RWPE1 (cell line): ENCODE measurements at regions not wholly inside any gene's neighbourhood (a gene's known extent, or its start where the extent isn't known, plus 50 kb on each side); places are given as distances from the start of the nearest gene placed in this dataset.
"Not testable (repeated sequence)": the region's sequence is repeated elsewhere in the genome, so short reads cannot be mapped to it uniquely, and the experiment has no call there.

Source experiments
- CTCF ChIA-PET: fragments of 350-600 bp; sonication (Branson Sonifier 250); formaldehyde crosslinking; extraction: SDS; loops from one replicate; lab custom pipeline; 2021; lab: Yijun Ruan, JAX
- POLR2A ChIA-PET: fragments of 400-600 bp; formaldehyde crosslinking; extraction: SDS; loops from one replicate; lab custom pipeline; 2020; ENCODE audit warnings: antibody characterized with exemption; ENCODE audit not compliant: low non-redundant PET; lab: Yijun Ruan, JAX
- DNase-seq: peaks from one replicate; pipeline ENCODE4 v3.0.0; 2012; ENCODE audit warnings: low spot score
- H3K27ac ChIP-seq: fragments of 450-650 bp; 2 replicates; pipeline ENCODE4 v1.5.1; 2017
- TF ChIP-seq, protein P1 (sequence below): fragments of 450-650 bp; conservative IDR thresholded peaks from 2 replicates; pipeline ENCODE4 v1.5.1; 2017; ENCODE audit warnings: low read depth, mild to moderate bottlenecking

DNA sequence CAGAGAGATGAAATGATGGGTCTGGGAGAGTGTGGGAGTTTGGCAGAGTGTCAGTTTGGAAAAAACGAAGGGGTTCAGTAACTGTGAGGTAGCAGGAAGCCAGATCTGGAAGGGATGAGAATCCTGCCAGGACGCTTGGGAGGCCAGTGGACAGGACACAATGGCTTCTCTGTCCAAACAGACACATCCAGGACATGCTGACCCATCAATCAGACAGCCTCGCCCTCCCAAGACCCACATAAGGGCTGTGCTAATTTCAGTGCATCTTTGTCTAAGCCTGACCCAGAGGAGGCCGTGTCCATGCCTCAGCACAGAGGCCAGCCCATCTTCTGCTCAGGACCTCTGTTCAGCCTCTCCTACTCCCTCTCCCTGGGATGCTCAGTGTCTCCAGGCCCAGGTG, 576.5 kb upstream of the B3GAT1 start:
- DNase-seq, result no peak
- ChIA-PET CTCF (no interaction called here), POLR2A (no interaction called here)
- TF ChIP-seq, protein P1, sequence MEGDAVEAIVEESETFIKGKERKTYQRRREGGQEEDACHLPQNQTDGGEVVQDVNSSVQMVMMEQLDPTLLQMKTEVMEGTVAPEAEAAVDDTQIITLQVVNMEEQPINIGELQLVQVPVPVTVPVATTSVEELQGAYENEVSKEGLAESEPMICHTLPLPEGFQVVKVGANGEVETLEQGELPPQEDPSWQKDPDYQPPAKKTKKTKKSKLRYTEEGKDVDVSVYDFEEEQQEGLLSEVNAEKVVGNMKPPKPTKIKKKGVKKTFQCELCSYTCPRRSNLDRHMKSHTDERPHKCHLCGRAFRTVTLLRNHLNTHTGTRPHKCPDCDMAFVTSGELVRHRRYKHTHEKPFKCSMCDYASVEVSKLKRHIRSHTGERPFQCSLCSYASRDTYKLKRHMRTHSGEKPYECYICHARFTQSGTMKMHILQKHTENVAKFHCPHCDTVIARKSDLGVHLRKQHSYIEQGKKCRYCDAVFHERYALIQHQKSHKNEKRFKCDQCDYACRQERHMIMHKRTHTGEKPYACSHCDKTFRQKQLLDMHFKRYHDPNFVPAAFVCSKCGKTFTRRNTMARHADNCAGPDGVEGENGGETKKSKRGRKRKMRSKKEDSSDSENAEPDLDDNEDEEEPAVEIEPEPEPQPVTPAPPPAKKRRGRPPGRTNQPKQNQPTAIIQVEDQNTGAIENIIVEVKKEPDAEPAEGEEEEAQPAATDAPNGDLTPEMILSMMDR, result no peak
- H3K27ac ChIP-seq, result no peak overlapping the region

DNA sequence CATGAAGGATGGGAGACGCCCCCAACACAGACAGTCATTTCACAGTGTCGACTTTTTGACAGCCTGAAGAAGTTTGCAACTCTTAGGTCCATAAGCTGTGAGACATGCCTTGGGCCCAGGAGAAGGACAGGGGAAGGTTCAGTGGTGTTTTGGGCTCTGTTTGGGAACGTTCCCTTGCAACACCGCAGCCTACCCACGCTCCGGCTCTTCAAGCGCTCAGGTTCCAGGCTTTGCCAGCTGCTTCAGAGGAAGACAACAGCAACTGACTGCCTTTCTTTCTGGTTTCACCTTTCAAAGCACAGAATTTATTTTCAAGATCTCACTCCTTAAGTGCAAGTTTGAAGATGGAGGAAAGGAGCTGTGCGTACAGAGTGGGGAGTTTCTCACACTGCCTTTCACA, 575.8 kb upstream of the B3GAT1 start:
- ChIA-PET POLR2A (no interaction called here), CTCF (no interaction called here)
- no peak overlapping the region for H3K27ac ChIP-seq
- TF ChIP-seq, protein P1, result no peak
- DNase-seq, result no peak

DNA sequence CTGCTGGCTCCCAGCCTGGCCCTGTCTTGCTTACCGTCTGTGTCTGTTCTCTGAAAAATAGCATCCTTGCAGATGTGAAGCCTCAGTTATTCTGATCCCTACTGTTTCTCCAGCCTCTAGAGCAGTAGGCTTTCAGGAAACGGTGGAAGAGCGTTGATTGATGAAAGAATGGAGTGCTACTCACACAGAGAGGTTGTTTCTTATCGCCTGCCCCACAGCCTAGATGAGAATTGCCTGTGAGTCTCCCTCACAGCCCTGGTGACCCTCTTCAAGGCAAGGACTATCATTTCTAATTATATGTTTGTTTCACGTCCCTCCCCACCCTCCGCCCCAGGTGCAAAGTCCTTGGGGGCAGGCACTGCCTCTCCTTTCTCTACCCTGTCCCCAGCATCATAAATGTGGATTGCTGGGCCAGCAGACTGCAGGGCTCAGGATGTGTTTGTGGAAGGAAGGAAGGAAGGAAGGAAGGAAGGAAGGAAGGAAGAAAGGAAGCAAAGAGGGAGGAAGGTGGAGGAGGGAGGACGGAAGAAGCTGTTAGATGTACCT, 575.3 kb upstream of the B3GAT1 start:
- TF ChIP-seq, protein P1, result no peak
- ChIA-PET POLR2A (no interaction called here), CTCF (no interaction called here)
- no peak overlapping the region for H3K27ac ChIP-seq
- DNase-seq, result no peak

DNA sequence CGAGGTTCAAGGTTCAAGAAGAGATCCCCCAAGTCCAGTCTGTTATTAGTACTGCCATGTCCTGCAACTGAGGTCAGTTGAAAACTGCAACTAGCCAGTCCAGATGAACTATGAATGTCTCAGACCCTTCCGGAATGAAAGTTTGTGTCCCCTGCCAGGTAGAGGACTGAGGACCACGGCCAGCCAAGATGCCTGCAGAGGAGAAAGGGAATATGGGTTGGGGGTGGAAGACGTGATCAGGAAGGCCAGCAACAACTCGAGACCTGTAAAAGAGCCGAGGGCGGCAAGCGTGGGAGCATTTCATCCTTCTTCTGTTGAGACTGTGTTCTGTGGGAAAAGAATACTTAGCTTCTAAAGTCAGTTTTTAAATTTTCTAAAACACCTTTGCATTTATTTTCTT, 572.4 kb upstream of the B3GAT1 start:
- H3K27ac ChIP-seq, result no peak overlapping the region
- TF ChIP-seq, protein P1, result no peak
- DNase-seq, result no peak
- CTCF ChIA-PET, result interaction anchor here (0.8 kb wide), 1 partner anchor 11 kb away, joined by 3 read pairs; no protein-coding TSS in a partner anchor
- POLR2A ChIA-PET, result no interaction called here

DNA sequence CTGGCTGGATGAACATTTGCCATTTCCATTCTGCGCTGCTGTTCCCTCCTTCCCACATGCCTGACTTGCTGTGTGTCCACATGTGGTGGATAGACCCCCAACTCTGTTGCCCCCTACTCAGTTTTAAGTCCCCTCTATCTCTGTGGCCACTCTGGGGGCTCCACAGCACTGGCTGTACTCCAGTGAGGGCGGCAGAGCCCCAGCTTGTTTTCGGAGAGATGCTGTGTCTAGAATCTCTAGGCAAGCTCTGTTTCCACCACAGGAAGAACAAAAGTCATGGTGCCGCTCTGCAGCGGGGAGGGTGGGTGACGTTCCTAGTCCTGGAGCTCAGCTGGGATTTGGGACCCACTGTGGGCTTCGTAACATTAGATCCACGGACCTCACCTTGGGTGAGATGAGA, 570.4 kb upstream of the B3GAT1 start:
- CTCF ChIA-PET, DNase-seq, POLR2A ChIA-PET, H3K27ac ChIP-seq: not testable (repeated sequence)

DNA sequence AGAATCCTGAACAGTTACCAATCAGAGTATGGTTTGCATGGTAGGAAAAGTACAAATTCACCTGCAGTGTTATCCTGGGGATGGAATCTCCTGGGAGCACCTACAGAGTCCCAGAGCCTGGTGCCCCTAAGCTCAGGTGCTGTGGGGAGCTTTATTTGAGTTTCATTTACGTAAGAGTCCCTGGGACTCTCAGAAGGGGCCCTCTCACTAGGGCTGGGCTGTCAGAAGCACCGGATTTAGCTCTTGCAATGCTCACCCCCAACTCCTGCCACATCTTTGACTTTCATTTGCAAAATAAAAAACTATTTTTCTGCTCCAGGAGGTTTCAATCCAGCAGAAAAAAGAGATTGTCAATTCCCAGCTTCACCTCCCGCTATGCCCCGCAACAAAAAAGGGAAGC, 569.8 kb upstream of the B3GAT1 start:
- H3K27ac ChIP-seq, result no peak overlapping the region
- CTCF ChIA-PET, result interaction anchor here (0.5 kb wide), 1 partner anchor 97 kb away, joined by 4 read pairs; no protein-coding TSS in a partner anchor
- TF ChIP-seq, protein P1, result no peak
- POLR2A ChIA-PET, result no interaction called here
- no peak for DNase-seq

DNA sequence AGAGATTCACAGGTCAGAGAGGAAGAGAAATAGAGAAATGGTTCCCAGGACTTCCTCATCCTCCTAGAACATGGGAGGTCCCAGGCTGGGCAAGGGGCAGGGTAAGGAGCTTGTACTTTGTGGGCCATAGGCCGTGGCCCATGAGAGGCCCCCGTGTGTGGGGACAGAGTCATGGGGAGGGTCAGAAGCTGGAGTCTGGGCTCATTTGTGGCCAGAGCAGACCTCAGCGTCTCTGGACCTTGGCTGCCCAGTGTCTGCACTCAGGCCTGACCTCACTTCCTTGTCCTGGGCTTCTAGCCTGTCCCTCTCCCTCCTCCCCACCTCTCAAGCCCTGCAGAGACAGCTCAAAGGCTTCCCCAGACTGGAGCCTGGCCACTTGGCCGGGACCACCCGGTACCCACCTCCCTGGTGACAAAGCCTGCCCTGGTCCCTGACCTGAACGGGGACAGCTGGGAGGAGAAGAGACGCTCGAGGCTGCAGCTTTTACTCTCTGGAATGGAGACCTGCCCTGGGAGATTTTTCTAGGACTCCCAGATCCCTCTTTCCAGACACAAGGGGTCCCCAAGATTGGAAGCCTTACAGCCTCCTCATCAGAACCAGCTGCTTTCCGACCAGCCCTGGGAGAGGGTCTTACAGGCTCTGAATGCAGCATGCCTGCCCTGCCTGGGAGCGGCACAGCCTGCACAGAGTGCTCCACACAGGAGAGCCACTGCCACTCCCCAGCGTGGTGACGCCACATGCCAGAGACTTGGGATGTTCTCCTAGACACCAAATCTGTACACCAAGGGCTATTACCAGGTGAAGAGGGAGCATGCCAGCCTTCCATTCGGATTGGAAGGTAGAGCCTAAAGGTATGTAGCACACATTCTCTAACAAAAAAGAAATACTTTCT, 569.0 kb upstream of the B3GAT1 start:
- CTCF ChIA-PET, result interaction anchor here (0.5 kb wide), 1 partner anchor 97 kb away, joined by 4 read pairs; no protein-coding TSS in a partner anchor

DNA sequence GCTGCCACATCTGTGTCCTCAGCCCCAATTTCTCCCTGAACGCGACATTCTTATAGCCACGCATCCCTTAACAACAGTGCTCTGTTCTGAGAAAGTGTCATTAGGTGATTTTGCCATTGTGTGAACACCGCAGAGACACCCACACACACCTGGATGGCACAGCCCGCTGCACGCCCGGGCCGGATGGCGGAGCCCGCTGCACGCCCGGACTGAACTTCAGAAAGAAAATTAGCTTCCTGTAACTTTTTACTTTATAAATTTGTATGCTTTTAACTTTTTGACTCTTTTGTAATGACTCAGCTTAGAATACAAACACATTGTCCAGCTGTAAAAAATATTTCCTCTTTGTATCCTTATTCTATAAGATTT, 567.0 kb upstream of the B3GAT1 start:
- POLR2A ChIA-PET, CTCF ChIA-PET, DNase-seq, H3K27ac ChIP-seq: not testable (repeated sequence)

More for the DNA sequence above, 569.0 kb upstream of the B3GAT1 start:
- POLR2A ChIA-PET, result no interaction called here
- TF ChIP-seq, protein P1, result no peak
- H3K27ac ChIP-seq, result no peak overlapping the region
- no peak for DNase-seq
